Loucy (cell line): ENCODE measurements at regions not wholly inside any gene's neighbourhood (a gene's known extent, or its start where the extent isn't known, plus 50 kb on each side); places are given as distances from the start of the nearest gene placed in this dataset.

Experiments
- H2AFZ ChIP-seq: fragments of 200-600 bp; sonication (generic); 2 replicates; pipeline ENCODE4 v1.6.0; 2016; ENCODE audit warnings: antibody characterized with exemption, mild to moderate bottlenecking, low read length, moderate library complexity
- H3F3A ChIP-seq: fragments of 200-600 bp; 2 replicates; pipeline ENCODE4 v1.6.0; 2016; ENCODE audit warnings: antibody characterized with exemption, low read depth, mild to moderate bottlenecking
- H3K27me3 ChIP-seq: fragments of 200-600 bp; sonication (generic); 2 replicates; pipeline ENCODE4 v1.6.1; 2014; ENCODE audit warnings: low read length, mild to moderate bottlenecking; ENCODE audit not compliant: insufficient read depth, poor library complexity, severe bottlenecking
- H3K36me3 ChIP-seq: fragments of 200-600 bp; sonication (generic); 2 replicates; pipeline ENCODE4 v1.6.1; 2016; ENCODE audit warnings: low read length; ENCODE audit not compliant: insufficient read depth
- H3K4me1 ChIP-seq: fragments of 200-600 bp; sonication (generic); 2 replicates; pipeline ENCODE4 v1.5.1; 2014; ENCODE audit warnings: low read length, mild to moderate bottlenecking; ENCODE audit not compliant: insufficient read depth, poor library complexity, severe bottlenecking
- H3K4me2 ChIP-seq: fragments of 200-600 bp; sonication (generic); 2 replicates; pipeline ENCODE4 v1.6.0; 2014; ENCODE audit warnings: antibody characterized with exemption, low read length, low read depth, mild to moderate bottlenecking; ENCODE audit not compliant: poor library complexity, severe bottlenecking
- H3K4me3 ChIP-seq: fragments of 200-600 bp; sonication (generic); 2 replicates; pipeline ENCODE4 v1.5.1; 2014; ENCODE audit warnings: low read length, mild to moderate bottlenecking, mixed read lengths; ENCODE audit not compliant: poor library complexity, severe bottlenecking
- H3K79me2 ChIP-seq: fragments of 200-600 bp; sonication (generic); 2 replicates; pipeline ENCODE4 v1.6.1; 2014; ENCODE audit warnings: low read length; ENCODE audit not compliant: insufficient read depth
- H3K9ac ChIP-seq: fragments of 200-600 bp; sonication (generic); 2 replicates; pipeline ENCODE4 v1.6.0; 2014; ENCODE audit warnings: mild to moderate bottlenecking, low read depth, low read length, moderate library complexity; ENCODE audit not compliant: poor library complexity, severe bottlenecking
- H3K9me2 ChIP-seq: fragments of 200-600 bp; sonication (generic); replicated peaks from 2 replicates; pipeline ENCODE4 v1.6.1; 2016; ENCODE audit warnings: low read depth, low read length, mixed read lengths
- H3K9me3 ChIP-seq: fragments of 200-600 bp; sonication (generic); 2 replicates; pipeline ENCODE4 v1.6.1; 2014; ENCODE audit warnings: mild to moderate bottlenecking, antibody characterized with exemption, low read length, low read depth; ENCODE audit not compliant: insufficient read depth
- H4K20me1 ChIP-seq: fragments of 200-600 bp; sonication (generic); 2 replicates; pipeline ENCODE4 v1.6.0; 2014; ENCODE audit warnings: antibody characterized with exemption, low read length, mild to moderate bottlenecking; ENCODE audit not compliant: insufficient read depth, poor library complexity, severe bottlenecking
- EZH2phosphoT487 ChIP-seq: fragments of 200-600 bp; IDR thresholded peaks from 2 replicates; pipeline ENCODE4 v1.6.1; 2018; ENCODE audit warnings: antibody characterized with exemption, mild to moderate bottlenecking, moderate library complexity, borderline replicate concordance
- TF ChIP-seq, protein P1 (sequence below): fragments of 200-600 bp; sonication (generic); conservative IDR thresholded peaks from 2 replicates; pipeline ENCODE4 v1.5.1; 2014; ENCODE audit warnings: mild to moderate bottlenecking, antibody characterized with exemption, low read length

DNA sequence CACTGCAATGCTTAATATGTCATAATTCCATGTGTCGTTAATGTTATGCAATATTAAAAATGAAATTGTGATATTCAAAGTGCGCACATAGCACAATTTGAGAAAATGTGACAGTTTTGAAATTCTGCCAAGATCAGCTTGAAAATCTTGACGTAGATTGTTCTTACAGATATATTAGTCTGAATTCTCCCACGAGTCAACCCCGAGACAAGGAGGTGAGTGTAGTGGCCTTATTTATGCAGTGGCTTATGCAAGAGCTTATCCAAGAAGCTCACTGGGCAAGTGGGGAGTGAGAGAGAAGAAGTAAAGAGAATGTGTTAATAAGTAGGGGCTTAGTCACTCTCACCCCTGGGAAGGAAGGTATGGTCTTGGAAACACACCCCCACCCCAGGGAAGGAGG is 286.1 kb upstream of the STS start:
- TF ChIP-seq, protein P1, sequence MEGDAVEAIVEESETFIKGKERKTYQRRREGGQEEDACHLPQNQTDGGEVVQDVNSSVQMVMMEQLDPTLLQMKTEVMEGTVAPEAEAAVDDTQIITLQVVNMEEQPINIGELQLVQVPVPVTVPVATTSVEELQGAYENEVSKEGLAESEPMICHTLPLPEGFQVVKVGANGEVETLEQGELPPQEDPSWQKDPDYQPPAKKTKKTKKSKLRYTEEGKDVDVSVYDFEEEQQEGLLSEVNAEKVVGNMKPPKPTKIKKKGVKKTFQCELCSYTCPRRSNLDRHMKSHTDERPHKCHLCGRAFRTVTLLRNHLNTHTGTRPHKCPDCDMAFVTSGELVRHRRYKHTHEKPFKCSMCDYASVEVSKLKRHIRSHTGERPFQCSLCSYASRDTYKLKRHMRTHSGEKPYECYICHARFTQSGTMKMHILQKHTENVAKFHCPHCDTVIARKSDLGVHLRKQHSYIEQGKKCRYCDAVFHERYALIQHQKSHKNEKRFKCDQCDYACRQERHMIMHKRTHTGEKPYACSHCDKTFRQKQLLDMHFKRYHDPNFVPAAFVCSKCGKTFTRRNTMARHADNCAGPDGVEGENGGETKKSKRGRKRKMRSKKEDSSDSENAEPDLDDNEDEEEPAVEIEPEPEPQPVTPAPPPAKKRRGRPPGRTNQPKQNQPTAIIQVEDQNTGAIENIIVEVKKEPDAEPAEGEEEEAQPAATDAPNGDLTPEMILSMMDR = no peak
- TF ChIP-seq EZH2phosphoT487 = no peak
- H3K36me3 ChIP-seq = no peaks in the 10 kb centered on the region
- no peaks in the 10 kb centered on the region for H3K9me3 ChIP-seq
- H3K9ac ChIP-seq = no peak overlapping the region
- H3K4me1 ChIP-seq = no peaks in the 10 kb centered on the region
- H3K9me2 ChIP-seq = no peaks in the 10 kb centered on the region
- no peak overlapping the region for H2AFZ ChIP-seq
- H3K4me2 ChIP-seq = no peak overlapping the region
- no peaks in the 10 kb centered on the region for H3F3A ChIP-seq
- H3K79me2 ChIP-seq = no peaks in the 10 kb centered on the region
- H3K27me3 ChIP-seq = no peaks in the 10 kb centered on the region
- no peak overlapping the region for H3K4me3 ChIP-seq
- H4K20me1 ChIP-seq = no peaks in the 10 kb centered on the region

GRCh38 chrX:6857749-6858148 is 289.8 kb upstream of the STS start:
- Histone ChIP-seq H2AFZ (no peak overlapping the region), H3K4me1 (no peaks in the 10 kb centered on the region), H3K9me2 (no peaks in the 10 kb centered on the region), H3K9ac (no peak overlapping the region), H3K4me3 (no peak overlapping the region), H3K9me3 (no peaks in the 10 kb centered on the region), H3K36me3 (no peaks in the 10 kb centered on the region), H4K20me1 (no peaks in the 10 kb centered on the region), H3K79me2 (no peaks in the 10 kb centered on the region), H3F3A (no peaks in the 10 kb centered on the region), H3K27me3 (no peaks in the 10 kb centered on the region), H3K4me2 (no peak overlapping the region)
- no peak for TF ChIP-seq EZH2phosphoT487
- TF ChIP-seq, protein P1 = no peak

DNA sequence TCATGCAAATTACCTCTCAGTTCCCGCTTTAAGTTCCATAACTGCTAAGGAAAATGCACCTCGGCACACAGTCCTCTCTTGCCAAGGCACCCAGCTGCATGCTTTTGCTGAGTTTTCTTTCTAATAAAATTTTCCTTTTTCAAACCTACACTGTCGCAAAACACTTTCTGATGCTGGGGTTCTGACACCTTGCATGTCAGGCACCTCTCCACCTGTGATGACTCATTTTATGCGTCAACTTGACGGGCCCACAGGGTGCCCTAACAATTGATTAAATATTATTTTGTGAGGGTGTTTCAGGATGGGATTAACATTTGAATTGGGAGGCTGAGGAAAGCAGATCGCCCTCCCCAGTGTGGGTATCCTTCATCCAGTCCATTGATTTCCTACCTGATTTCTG is 291.0 kb upstream of the STS start:
- H3K9me2 ChIP-seq = no peaks in the 10 kb centered on the region
- H3K27me3 ChIP-seq = no peaks in the 10 kb centered on the region
- no peaks in the 10 kb centered on the region for H4K20me1 ChIP-seq
- H3K9me3 ChIP-seq = no peaks in the 10 kb centered on the region
- H3F3A ChIP-seq = no peaks in the 10 kb centered on the region
- H3K36me3 ChIP-seq = no peaks in the 10 kb centered on the region
- no peaks in the 10 kb centered on the region for H3K79me2 ChIP-seq
- H3K4me1 ChIP-seq = no peaks in the 10 kb centered on the region
- H3K4me2 ChIP-seq = no peak overlapping the region
- H2AFZ ChIP-seq = no peak overlapping the region
- TF ChIP-seq, protein P1 = no peak
- TF ChIP-seq EZH2phosphoT487 = no peak
- H3K4me3 ChIP-seq = no peak overlapping the region
- no peak overlapping the region for H3K9ac ChIP-seq
